ENCODE measurements at regions not wholly inside any gene's neighbourhood (a gene's known extent, or its start where the extent isn't known, plus 50 kb on each side); places are given as distances from the start of the nearest gene placed in this dataset.

DNA sequence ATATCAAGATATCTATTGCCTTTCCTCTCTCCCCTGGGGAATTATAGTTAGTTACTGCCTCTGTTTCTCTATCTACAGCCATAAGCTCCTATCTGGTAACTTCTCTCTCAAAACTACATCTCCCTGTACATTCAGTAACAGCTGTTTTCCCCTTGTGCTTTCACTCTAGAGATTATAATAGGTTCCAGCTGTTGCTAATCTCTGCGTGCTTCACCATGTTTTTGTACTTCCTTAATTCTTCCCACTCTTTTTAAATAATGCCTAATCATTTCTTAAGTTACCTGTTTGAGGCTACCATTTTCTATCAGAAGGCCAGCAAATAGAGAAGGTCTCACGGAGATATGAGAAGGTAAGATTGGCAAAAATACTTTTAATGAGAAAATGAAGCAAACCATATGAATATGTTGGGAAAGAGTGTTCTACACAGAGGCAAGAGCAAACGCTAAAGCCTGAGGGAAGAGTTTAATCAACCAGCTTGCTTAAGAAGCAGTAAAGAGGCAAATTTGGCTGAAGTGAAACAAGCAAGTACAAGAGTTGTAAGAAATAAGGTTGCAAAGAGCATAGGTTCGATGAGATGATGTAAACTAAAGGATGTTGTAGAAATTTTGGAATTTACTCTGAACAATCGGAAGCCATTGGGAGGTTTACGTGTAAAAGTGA, 101.9 kb upstream of the HGF start:
- H3K4me3 ChIP-seq (ENCODE audit: low read length in 3 of 3): no peak overlapping the region
- FAIRE-seq (no peak), DNase-seq (no peak)
- no peaks in the 10 kb centered on the region for H3K4me1 ChIP-seq (ENCODE audit: control insufficient read depth in 2 of 3, insufficient read depth in 2 of 3, low read depth in 1 of 3, low read length in 3 of 3)
- TF ChIP-seq, protein P1, sequence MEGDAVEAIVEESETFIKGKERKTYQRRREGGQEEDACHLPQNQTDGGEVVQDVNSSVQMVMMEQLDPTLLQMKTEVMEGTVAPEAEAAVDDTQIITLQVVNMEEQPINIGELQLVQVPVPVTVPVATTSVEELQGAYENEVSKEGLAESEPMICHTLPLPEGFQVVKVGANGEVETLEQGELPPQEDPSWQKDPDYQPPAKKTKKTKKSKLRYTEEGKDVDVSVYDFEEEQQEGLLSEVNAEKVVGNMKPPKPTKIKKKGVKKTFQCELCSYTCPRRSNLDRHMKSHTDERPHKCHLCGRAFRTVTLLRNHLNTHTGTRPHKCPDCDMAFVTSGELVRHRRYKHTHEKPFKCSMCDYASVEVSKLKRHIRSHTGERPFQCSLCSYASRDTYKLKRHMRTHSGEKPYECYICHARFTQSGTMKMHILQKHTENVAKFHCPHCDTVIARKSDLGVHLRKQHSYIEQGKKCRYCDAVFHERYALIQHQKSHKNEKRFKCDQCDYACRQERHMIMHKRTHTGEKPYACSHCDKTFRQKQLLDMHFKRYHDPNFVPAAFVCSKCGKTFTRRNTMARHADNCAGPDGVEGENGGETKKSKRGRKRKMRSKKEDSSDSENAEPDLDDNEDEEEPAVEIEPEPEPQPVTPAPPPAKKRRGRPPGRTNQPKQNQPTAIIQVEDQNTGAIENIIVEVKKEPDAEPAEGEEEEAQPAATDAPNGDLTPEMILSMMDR (IDR thresholded peaks at IDR 0.05; ENCODE audit: borderline replicate concordance, extremely low read depth, insufficient read depth): no peak
- H3K27ac ChIP-seq (ENCODE audit: low read depth in 2 of 2, low read length in 2 of 2): no peak overlapping the region
- H3K27me3 ChIP-seq (ENCODE audit: control insufficient read depth, insufficient read depth, low read length): no peaks in the 10 kb centered on the region
- no peaks in the 10 kb centered on the region for H3K9me3 ChIP-seq (ENCODE audit: control insufficient read depth in 2 of 3, insufficient read depth in 1 of 3, low read length in 3 of 3)
- intact Hi-C loops (cut with DNase I): no loop called here
- H3K9ac ChIP-seq (ENCODE audit: low read length in 3 of 3): no peak overlapping the region
- no peaks in the 10 kb centered on the region for H3K36me3 ChIP-seq (ENCODE audit: control insufficient read depth in 2 of 3, insufficient read depth in 3 of 3, low read length in 3 of 3)

DNA sequence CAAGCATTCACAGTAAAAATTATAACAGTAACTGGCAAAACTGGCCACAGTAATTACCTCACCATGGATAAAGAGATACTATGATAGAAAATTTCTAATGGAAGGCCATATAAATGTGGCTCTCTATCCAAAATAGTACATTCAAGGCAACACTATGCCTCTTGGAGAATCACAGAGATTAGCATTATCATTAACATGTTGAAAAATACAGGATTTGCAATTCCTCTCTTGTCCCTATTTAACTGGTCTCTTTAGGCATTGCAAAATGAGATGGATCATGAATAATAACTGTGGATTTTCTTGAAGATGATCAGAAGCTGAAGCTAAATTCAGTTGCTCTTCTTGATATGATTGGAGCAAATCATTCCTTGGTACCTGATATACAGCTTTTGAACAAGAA, 100.8 kb upstream of the HGF start:
- DNase-seq: no peak
- no peak for FAIRE-seq
- no peak overlapping the region for H3K9ac ChIP-seq (ENCODE audit: low read length in 3 of 3)
- H3K9me3 ChIP-seq (ENCODE audit: control insufficient read depth in 2 of 3, insufficient read depth in 1 of 3, low read length in 3 of 3): no peaks in the 10 kb centered on the region
- H3K27ac ChIP-seq (ENCODE audit: low read depth in 2 of 2, low read length in 2 of 2): no peak overlapping the region
- H3K27me3 ChIP-seq (ENCODE audit: control insufficient read depth, insufficient read depth, low read length): no peaks in the 10 kb centered on the region
- TF ChIP-seq, protein P1 (IDR thresholded peaks at IDR 0.05; ENCODE audit: borderline replicate concordance, extremely low read depth, insufficient read depth): no peak
- intact Hi-C loops (cut with DNase I): no loop called here
- no peaks in the 10 kb centered on the region for H3K4me1 ChIP-seq (ENCODE audit: control insufficient read depth in 2 of 3, insufficient read depth in 2 of 3, low read depth in 1 of 3, low read length in 3 of 3)
- no peaks in the 10 kb centered on the region for H3K36me3 ChIP-seq (ENCODE audit: control insufficient read depth in 2 of 3, insufficient read depth in 3 of 3, low read length in 3 of 3)
- H3K4me3 ChIP-seq (ENCODE audit: low read length in 3 of 3): no peak overlapping the region

GRCh38 chr7:81869670-81870069, 99.8 kb upstream of the HGF start:
- DNase-seq (no peak), FAIRE-seq (no peak)
- Histone ChIP-seq H3K9me3 (ENCODE audit: control insufficient read depth in 2 of 3, insufficient read depth in 1 of 3, low read length in 3 of 3) (no peaks in the 10 kb centered on the region), H3K27ac (ENCODE audit: low read depth in 2 of 2, low read length in 2 of 2) (no peak overlapping the region), H3K9ac (ENCODE audit: low read length in 3 of 3) (no peak overlapping the region), H3K4me1 (ENCODE audit: control insufficient read depth in 2 of 3, insufficient read depth in 2 of 3, low read depth in 1 of 3, low read length in 3 of 3) (no peaks in the 10 kb centered on the region), H3K36me3 (ENCODE audit: control insufficient read depth in 2 of 3, insufficient read depth in 3 of 3, low read length in 3 of 3) (no peaks in the 10 kb centered on the region), H3K27me3 (ENCODE audit: control insufficient read depth, insufficient read depth, low read length) (no peaks in the 10 kb centered on the region), H3K4me3 (ENCODE audit: low read length in 3 of 3) (no peak overlapping the region)
- intact Hi-C loops (cut with DNase I): no loop called here
- TF ChIP-seq, protein P1 (IDR thresholded peaks at IDR 0.05; ENCODE audit: borderline replicate concordance, extremely low read depth, insufficient read depth): no peak

DNA sequence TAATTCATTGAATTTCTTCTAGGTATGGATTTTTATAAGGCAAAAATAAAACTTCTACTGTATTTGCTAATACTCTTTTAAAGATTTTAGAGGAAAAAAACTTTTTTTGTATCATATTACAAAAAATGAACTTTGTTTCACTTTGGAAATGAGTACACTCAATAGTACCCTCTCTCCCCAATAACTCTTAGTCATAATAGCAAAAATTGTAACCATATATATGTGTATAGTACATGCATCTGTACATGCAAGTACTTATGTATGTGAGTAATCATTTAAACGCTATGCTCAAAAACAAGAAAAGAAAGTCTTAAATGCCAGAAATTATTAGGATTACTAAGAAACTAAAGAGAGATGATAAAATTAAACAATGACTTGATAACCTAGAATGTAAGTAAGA, 95.9 kb upstream of the HGF start:
- TF ChIP-seq, protein P1 (IDR thresholded peaks at IDR 0.05; ENCODE audit: borderline replicate concordance, extremely low read depth, insufficient read depth): no peak
- H3K9me3 ChIP-seq (ENCODE audit: control insufficient read depth in 2 of 3, insufficient read depth in 1 of 3, low read length in 3 of 3): no peaks in the 10 kb centered on the region
- DNase-seq (no peak), FAIRE-seq (no peak)
- H3K4me1 ChIP-seq (ENCODE audit: control insufficient read depth in 2 of 3, insufficient read depth in 2 of 3, low read depth in 1 of 3, low read length in 3 of 3): no peaks in the 10 kb centered on the region
- intact Hi-C loops (cut with DNase I): no loop called here
- no peaks in the 10 kb centered on the region for H3K36me3 ChIP-seq (ENCODE audit: control insufficient read depth in 2 of 3, insufficient read depth in 3 of 3, low read length in 3 of 3)
- H3K4me3 ChIP-seq (ENCODE audit: low read length in 3 of 3): no peak overlapping the region
- no peaks in the 10 kb centered on the region for H3K27me3 ChIP-seq (ENCODE audit: control insufficient read depth, insufficient read depth, low read length)
- no peak overlapping the region for H3K27ac ChIP-seq (ENCODE audit: low read depth in 2 of 2, low read length in 2 of 2)
- H3K9ac ChIP-seq (ENCODE audit: low read length in 3 of 3): no peak overlapping the region
